HG02588 (cell line): ENCODE measurements at regions not wholly inside any gene's neighbourhood (a gene's known extent, or its start where the extent isn't known, plus 50 kb on each side); places are given as distances from the start of the nearest gene placed in this dataset.

ENCODE experiments used
- ATAC-seq: cut with Tn5 transposase; IDR thresholded peaks from one replicate; pipeline ENCODE4 v1.9.1; 2021; ENCODE audit warnings: mild to moderate bottlenecking, moderate library complexity; ENCODE audit not compliant: unreplicated experiment

GRCh38 chr16:48105976-48106375, 49.8 kb downstream of the ABCC12 start:
- ATAC-seq, result no peak

GRCh38 chr16:48105456-48105855, 50.3 kb downstream of the ABCC12 start:
- no peak for ATAC-seq

- no peak for ATAC-seq
Observed at GRCh38 chr16:48103591-48103990, 52.2 kb downstream of the ABCC12 start.

GRCh38 chr16:48102083-48103008, 53.4 kb downstream of the ABCC12 start:
- ATAC-seq, result no peak

- ATAC-seq, result peak; percentile 67
Observed at GRCh38 chr16:48101069-48101674, 54.6 kb downstream of the ABCC12 start.

- no peak for ATAC-seq
Observed at GRCh38 chr16:48099455-48099854, 56.3 kb downstream of the ABCC12 start.

GRCh38 chr16:48098472-48098871, 57.3 kb downstream of the ABCC12 start:
- no peak for ATAC-seq

GRCh38 chr16:48091117-48091516, 64.7 kb downstream of the ABCC12 start:
- no peak for ATAC-seq

- no peak for ATAC-seq
Observed at GRCh38 chr16:48089053-48089792, 66.6 kb downstream of the ABCC12 start.

GRCh38 chr16:48087639-48088038, 68.2 kb downstream of the ABCC12 start:
- ATAC-seq, result no peak

- no peak for ATAC-seq
Observed at GRCh38 chr16:48086422-48086821, 69.4 kb downstream of the ABCC12 start.

GRCh38 chr16:48085729-48086128, 70.1 kb downstream of the ABCC12 start:
- no peak for ATAC-seq

GRCh38 chr16:48084826-48085225, 71.0 kb downstream of the ABCC12 start:
- ATAC-seq, result no peak

GRCh38 chr16:48082516-48082915, 73.3 kb downstream of the ABCC12 start:
- no peak for ATAC-seq

- no peak for ATAC-seq
Observed at GRCh38 chr16:48081656-48082055, 74.1 kb downstream of the ABCC12 start.

GRCh38 chr16:48076455-48077012, 79.3 kb downstream of the ABCC12 start:
- ATAC-seq, result no peak

- ATAC-seq, result no peak
Observed at GRCh38 chr16:48075398-48075797, 80.4 kb downstream of the ABCC12 start.

- ATAC-seq, result no peak
Observed at GRCh38 chr16:48067388-48067787, 88.4 kb downstream of the ABCC12 start.

GRCh38 chr16:48064971-48065370, 90.8 kb downstream of the ABCC12 start:
- ATAC-seq, result no peak

GRCh38 chr16:48062681-48063080, 93.1 kb downstream of the ABCC12 start:
- ATAC-seq, result no peak

- ATAC-seq, result no peak
Observed at GRCh38 chr16:48059936-48060335, 95.9 kb downstream of the ABCC12 start.
